ENCODE measurements at regions not wholly inside any gene's neighbourhood (a gene's known extent, or its start where the extent isn't known, plus 50 kb on each side); places are given as distances from the start of the nearest gene placed in this dataset.

GRCh38 chr6:21511891-21512550 is 81.5 kb upstream of the SOX4 start (continued):
- TF ChIP-seq ZBTB11 (tag by site-specific recombination; conservative IDR thresholded peaks at IDR 0.05; ENCODE audit: low read depth) (peak; percentile 36; the same call in 1 of the 2 replicates), ZNF791 (tag by site-specific recombination; IDR thresholded peaks at IDR 0.05) (no peak), ZNF16 (tag by site-specific recombination; IDR thresholded peaks at IDR 0.05; ENCODE audit: low read depth) (no peak), PRDM1 (tag by site-specific recombination; IDR thresholded peaks at IDR 0.05) (no peak), ZIC2 (tag by site-specific recombination; IDR thresholded peaks at IDR 0.05) (no peak), ZNF623 (tag by site-specific recombination; IDR thresholded peaks at IDR 0.05) (peak; percentile 50), ZBTB48 (tag by site-specific recombination; IDR thresholded peaks at IDR 0.05) (no peak), SP2 (tag by site-specific recombination; IDR thresholded peaks at IDR 0.05) (no peak), ZBTB10 (tag by site-specific recombination; IDR thresholded peaks at IDR 0.05) (no peak), GLIS2 (tag by site-specific recombination; IDR thresholded peaks at IDR 0.05) (no peak), ZNF184 (tag by site-specific recombination; IDR thresholded peaks at IDR 0.05) (no peak), ZNF146 (tag by site-specific recombination; IDR thresholded peaks at IDR 0.05) (no peak), ZNF843 (tag by site-specific recombination; IDR thresholded peaks at IDR 0.05) (no peak), ZNF37A (tag by site-specific recombination; IDR thresholded peaks at IDR 0.05) (no peak), ZNF629 (tag by site-specific recombination; IDR thresholded peaks at IDR 0.05) (no peak), ZNF398 (tag by site-specific recombination; IDR thresholded peaks at IDR 0.05) (no peak), ZNF292 (tag by site-specific recombination; IDR thresholded peaks at IDR 0.05; ENCODE audit: borderline replicate concordance, low read depth) (no peak), ZNF280C (tag by site-specific recombination; IDR thresholded peaks at IDR 0.05) (no peak), ZBTB20 (tag by site-specific recombination; IDR thresholded peaks at IDR 0.05) (no peak), ZNF677 (tag by site-specific recombination; IDR thresholded peaks at IDR 0.05) (no peak), ZNF426 (tag by site-specific recombination; IDR thresholded peaks at IDR 0.05) (peak; percentile 64), ZNF274 (IDR thresholded peaks at IDR 0.05; ENCODE audit: low read length) (no peak), ZNF274 (tag by site-specific recombination; IDR thresholded peaks at IDR 0.05; ENCODE audit: borderline replicate concordance) (no peak), ZNF221 (tag by site-specific recombination; IDR thresholded peaks at IDR 0.05; ENCODE audit: borderline replicate concordance) (no peak), ZNF558 (tag by site-specific recombination; IDR thresholded peaks at IDR 0.05) (no peak), ZNF114 (tag by site-specific recombination; IDR thresholded peaks at IDR 0.05) (no peak)
- TF ChIP-seq, protein P1, sequence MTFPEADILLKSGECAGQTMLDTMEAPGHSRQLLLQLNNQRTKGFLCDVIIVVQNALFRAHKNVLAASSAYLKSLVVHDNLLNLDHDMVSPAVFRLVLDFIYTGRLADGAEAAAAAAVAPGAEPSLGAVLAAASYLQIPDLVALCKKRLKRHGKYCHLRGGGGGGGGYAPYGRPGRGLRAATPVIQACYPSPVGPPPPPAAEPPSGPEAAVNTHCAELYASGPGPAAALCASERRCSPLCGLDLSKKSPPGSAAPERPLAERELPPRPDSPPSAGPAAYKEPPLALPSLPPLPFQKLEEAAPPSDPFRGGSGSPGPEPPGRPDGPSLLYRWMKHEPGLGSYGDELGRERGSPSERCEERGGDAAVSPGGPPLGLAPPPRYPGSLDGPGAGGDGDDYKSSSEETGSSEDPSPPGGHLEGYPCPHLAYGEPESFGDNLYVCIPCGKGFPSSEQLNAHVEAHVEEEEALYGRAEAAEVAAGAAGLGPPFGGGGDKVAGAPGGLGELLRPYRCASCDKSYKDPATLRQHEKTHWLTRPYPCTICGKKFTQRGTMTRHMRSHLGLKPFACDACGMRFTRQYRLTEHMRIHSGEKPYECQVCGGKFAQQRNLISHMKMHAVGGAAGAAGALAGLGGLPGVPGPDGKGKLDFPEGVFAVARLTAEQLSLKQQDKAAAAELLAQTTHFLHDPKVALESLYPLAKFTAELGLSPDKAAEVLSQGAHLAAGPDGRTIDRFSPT (tag by site-specific recombination; IDR thresholded peaks at IDR 0.05): no peak
- TF ChIP-seq, protein P2, sequence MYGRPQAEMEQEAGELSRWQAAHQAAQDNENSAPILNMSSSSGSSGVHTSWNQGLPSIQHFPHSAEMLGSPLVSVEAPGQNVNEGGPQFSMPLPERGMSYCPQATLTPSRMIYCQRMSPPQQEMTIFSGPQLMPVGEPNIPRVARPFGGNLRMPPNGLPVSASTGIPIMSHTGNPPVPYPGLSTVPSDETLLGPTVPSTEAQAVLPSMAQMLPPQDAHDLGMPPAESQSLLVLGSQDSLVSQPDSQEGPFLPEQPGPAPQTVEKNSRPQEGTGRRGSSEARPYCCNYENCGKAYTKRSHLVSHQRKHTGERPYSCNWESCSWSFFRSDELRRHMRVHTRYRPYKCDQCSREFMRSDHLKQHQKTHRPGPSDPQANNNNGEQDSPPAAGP (tag by site-specific recombination; IDR thresholded peaks at IDR 0.05): no peak
